ENCODE measurements at regions not wholly inside any gene's neighbourhood (a gene's known extent, or its start where the extent isn't known, plus 50 kb on each side); places are given as distances from the start of the nearest gene placed in this dataset.
"Not testable (repeated sequence)": the region's sequence is repeated elsewhere in the genome, so short reads cannot be mapped to it uniquely, and the experiment has no call there.

GRCh38 chr5:86129009-86129408 is 488.7 kb upstream of the COX7C start:
- no peak for DNase-seq (ENCODE audit: low spot score)
- FAIRE-seq: no peak

- DNase-seq (ENCODE audit: low spot score) (no peak), FAIRE-seq (no peak)
These were observed 480.4 kb upstream of the COX7C start for GRCh38 chr5:86137297-86137696.

GRCh38 chr5:86143837-86144236 is 473.9 kb upstream of the COX7C start:
- FAIRE-seq (no peak), DNase-seq (ENCODE audit: low spot score) (no peak)

- FAIRE-seq (no peak), DNase-seq (ENCODE audit: low spot score) (no peak)
These were observed 464.7 kb upstream of the COX7C start for GRCh38 chr5:86152988-86153560.

- DNase-seq (ENCODE audit: low spot score): no peak
- no peak for FAIRE-seq
These were observed 461.9 kb upstream of the COX7C start for GRCh38 chr5:86155796-86156195.

GRCh38 chr5:86170194-86170593 is 447.5 kb upstream of the COX7C start:
- no peak for DNase-seq (ENCODE audit: low spot score)
- no peak for FAIRE-seq

GRCh38 chr5:86175224-86175623 is 442.5 kb upstream of the COX7C start:
- DNase-seq (ENCODE audit: low spot score) (no peak), FAIRE-seq (no peak)

- DNase-seq (ENCODE audit: low spot score) (no peak), FAIRE-seq (no peak)
These were observed 418.5 kb upstream of the COX7C start for GRCh38 chr5:86199287-86199686.

- DNase-seq (ENCODE audit: low spot score): no peak
- FAIRE-seq: no peak
These were observed 389.6 kb upstream of the COX7C start for GRCh38 chr5:86228147-86228546.

- DNase-seq (ENCODE audit: low spot score): no peak
- no peak for FAIRE-seq
These were observed 385.5 kb upstream of the COX7C start for GRCh38 chr5:86232246-86232645.

GRCh38 chr5:86244153-86244552 is 373.6 kb upstream of the COX7C start:
- no peak for DNase-seq (ENCODE audit: low spot score)
- FAIRE-seq: no peak

- FAIRE-seq (no peak), DNase-seq (ENCODE audit: low spot score) (no peak)
These were observed 359.9 kb upstream of the COX7C start for GRCh38 chr5:86257871-86258270.

GRCh38 chr5:86284400-86285190 is 333.1 kb upstream of the COX7C start:
- not testable (repeated sequence) for FAIRE-seq; DNase-seq (ENCODE audit: low spot score)

GRCh38 chr5:86287437-86287836 is 330.3 kb upstream of the COX7C start:
- FAIRE-seq: not testable (repeated sequence)

GRCh38 chr5:86289786-86290185 is 328.0 kb upstream of the COX7C start:
- not testable (repeated sequence) for FAIRE-seq; DNase-seq (ENCODE audit: low spot score)

More at GRCh38 chr5:86287437-86287836, 330.3 kb upstream of the COX7C start:
- not testable (repeated sequence) for DNase-seq (ENCODE audit: low spot score)

- not testable (repeated sequence) for FAIRE-seq; DNase-seq (ENCODE audit: low spot score)
These were observed 324.9 kb upstream of the COX7C start for GRCh38 chr5:86292811-86293210.

GRCh38 chr5:86302643-86303042 is 315.1 kb upstream of the COX7C start:
- FAIRE-seq; DNase-seq (ENCODE audit: low spot score): not testable (repeated sequence)

- FAIRE-seq; DNase-seq (ENCODE audit: low spot score): not testable (repeated sequence)
These were observed 312.7 kb upstream of the COX7C start for GRCh38 chr5:86305050-86305449.

GRCh38 chr5:86314951-86315350 is 302.8 kb upstream of the COX7C start:
- no peak for FAIRE-seq

GRCh38 chr5:86320266-86320665 is 297.5 kb upstream of the COX7C start:
- FAIRE-seq: no peak
- DNase-seq (ENCODE audit: low spot score): no peak

More at GRCh38 chr5:86314951-86315350, 302.8 kb upstream of the COX7C start:
- DNase-seq (ENCODE audit: low spot score): no peak

- no peak for DNase-seq (ENCODE audit: low spot score)
- no peak for FAIRE-seq
These were observed 288.4 kb upstream of the COX7C start for GRCh38 chr5:86329318-86329717.

- DNase-seq (ENCODE audit: low spot score): no peak
- no peak for FAIRE-seq
These were observed 287.0 kb upstream of the COX7C start for GRCh38 chr5:86330736-86331135.

- DNase-seq (ENCODE audit: low spot score) (no peak), FAIRE-seq (no peak)
These were observed 284.9 kb upstream of the COX7C start for GRCh38 chr5:86332851-86333250.
